ENCODE measurements at regions not wholly inside any gene's neighbourhood (a gene's known extent, or its start where the extent isn't known, plus 50 kb on each side); places are given as distances from the start of the nearest gene placed in this dataset.
"Not testable (repeated sequence)": the region's sequence is repeated elsewhere in the genome, so short reads cannot be mapped to it uniquely, and the experiment has no call there.

DNA sequence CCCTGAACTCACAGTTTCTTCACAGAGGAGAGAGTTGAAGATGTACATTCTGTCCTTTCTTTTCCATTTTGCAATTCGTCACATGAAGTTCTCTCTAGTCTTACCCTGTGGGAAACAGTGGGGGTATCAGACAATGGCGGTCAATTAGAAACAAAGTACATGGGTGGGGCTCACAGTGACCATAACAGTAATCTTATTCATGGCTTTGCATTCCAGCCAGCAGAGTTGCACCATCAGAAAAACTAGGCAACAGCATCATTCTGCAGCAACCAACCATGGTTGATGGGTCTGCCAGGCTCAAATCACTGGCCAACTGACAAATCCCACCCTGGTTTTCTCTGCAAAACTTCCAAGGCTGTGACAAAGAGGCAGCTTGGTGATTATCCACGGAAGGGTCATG lies 414.7 kb upstream of the TSPY4 start:
- DNase-seq: not testable (repeated sequence)

Measured in NCI-H2171 treated with DMSO at 0.1 percent for 48 hours (cell line).